Fibroblast of villous mesenchyme (primary cell): ENCODE measurements at regions not wholly inside any gene's neighbourhood (a gene's known extent, or its start where the extent isn't known, plus 50 kb on each side); places are given as distances from the start of the nearest gene placed in this dataset.

ENCODE experiments used
- DNase-seq: peaks from one replicate; pipeline ENCODE4 v3.0.0-alpha.2; 2010; ENCODE audit warnings: low read depth
- H3K4me3 ChIP-seq: 2 replicates; pipeline ENCODE4 v1.5.1; 2011; ENCODE audit warnings: low read depth, mild to moderate bottlenecking, low read length
- TF ChIP-seq, protein P1 (sequence below): IDR thresholded peaks from 2 replicates; pipeline ENCODE4 v1.5.1; 2012; ENCODE audit warnings: low read depth, mild to moderate bottlenecking, low read length; ENCODE audit not compliant: insufficient read depth

DNA sequence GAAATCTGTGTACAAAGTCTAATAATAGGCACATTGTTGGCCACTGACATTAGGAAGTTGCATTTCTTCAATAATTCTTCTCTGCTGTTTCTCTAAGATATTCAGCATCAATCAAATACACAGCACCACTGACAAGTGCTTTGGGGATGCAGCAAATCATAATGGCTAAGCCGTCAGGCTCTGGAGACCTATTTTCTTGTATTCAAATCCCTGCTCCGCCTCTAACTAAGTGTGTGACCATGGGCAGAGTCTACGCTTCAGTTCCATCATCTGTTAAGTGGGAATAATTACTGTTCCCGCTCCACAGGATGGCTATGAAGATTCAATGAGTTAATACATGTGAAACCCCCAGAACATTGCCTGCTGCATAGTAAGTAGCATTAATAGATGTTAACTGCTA, 176.9 kb downstream of the ADGRL4 start:
- TF ChIP-seq, protein P1, sequence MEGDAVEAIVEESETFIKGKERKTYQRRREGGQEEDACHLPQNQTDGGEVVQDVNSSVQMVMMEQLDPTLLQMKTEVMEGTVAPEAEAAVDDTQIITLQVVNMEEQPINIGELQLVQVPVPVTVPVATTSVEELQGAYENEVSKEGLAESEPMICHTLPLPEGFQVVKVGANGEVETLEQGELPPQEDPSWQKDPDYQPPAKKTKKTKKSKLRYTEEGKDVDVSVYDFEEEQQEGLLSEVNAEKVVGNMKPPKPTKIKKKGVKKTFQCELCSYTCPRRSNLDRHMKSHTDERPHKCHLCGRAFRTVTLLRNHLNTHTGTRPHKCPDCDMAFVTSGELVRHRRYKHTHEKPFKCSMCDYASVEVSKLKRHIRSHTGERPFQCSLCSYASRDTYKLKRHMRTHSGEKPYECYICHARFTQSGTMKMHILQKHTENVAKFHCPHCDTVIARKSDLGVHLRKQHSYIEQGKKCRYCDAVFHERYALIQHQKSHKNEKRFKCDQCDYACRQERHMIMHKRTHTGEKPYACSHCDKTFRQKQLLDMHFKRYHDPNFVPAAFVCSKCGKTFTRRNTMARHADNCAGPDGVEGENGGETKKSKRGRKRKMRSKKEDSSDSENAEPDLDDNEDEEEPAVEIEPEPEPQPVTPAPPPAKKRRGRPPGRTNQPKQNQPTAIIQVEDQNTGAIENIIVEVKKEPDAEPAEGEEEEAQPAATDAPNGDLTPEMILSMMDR, result no peak
- H3K4me3 ChIP-seq, result no peak overlapping the region
- DNase-seq, result no peak

DNA sequence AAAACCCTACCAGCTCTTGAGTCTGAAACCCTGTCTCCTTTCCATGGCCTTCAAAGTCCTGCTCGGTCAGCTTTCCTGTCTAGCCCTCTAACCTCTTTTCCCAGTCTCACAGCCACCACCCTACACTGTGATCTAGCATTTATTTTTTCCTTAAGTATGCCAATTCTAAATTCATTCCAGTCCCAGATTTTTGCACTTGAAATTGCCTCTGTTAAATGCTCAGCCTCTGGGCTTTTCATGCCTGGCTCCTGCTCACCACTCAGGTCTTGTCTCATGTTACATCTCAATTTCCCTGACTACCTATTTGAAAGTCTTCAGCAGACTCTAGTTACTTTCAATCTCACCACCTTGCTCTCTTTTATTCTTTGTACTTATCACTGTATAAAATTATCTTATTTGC, 176.2 kb downstream of the ADGRL4 start:
- H3K4me3 ChIP-seq, result no peak overlapping the region
- TF ChIP-seq, protein P1, result no peak
- DNase-seq, result no peak

DNA sequence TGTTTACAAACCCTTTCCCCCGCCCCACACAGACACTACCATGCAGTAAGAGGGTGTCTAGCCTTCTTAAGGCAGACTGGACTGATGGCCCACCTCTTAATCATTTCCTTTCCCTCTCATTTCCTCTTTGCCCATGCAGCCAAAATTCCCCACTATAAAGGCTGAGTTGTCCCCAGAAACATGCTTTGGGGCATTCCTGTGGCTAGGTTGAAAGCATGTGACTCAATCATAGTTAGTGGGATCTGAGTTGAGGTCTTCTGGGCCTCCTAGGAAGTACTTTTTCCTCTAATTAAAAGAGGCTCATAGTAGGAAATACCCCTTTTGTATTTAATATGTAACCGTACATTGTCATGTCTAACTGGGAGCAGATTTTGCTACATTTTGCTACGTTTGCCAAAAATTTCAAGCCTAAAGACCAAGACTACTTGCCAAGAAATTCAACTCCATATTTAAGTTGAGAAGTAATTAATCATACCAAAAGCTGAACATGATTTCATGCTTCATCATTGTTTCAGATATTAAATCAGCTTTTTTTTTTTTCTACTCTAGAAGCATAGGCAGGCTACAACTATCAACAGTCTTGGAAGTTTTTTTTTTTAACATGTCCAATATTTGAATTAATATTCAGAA, 174.7 kb downstream of the ADGRL4 start:
- TF ChIP-seq, protein P1, result no peak
- no peak overlapping the region for H3K4me3 ChIP-seq
- DNase-seq, result peak; percentile 39

DNA sequence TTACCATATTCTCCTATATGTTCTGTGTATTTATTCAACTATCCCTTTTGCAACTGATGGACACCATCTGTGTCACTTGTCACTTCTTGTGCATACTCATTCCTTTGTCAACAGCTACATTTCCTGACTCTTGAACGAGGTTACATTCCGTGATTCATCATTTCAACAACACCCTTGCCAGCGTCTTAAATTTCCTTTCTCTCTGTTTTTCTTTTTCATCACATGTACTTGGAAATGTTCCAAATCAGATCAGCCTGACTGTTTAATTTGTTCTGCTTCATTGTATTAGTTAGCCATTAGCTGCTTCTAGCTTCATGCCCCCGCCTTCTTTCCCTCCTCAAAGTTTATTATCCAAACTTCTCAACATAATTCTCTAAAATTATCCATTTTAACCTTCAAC, 173.0 kb downstream of the ADGRL4 start:
- DNase-seq, result peak; percentile 58
- TF ChIP-seq, protein P1, result no peak
- H3K4me3 ChIP-seq, result no peak overlapping the region

DNA sequence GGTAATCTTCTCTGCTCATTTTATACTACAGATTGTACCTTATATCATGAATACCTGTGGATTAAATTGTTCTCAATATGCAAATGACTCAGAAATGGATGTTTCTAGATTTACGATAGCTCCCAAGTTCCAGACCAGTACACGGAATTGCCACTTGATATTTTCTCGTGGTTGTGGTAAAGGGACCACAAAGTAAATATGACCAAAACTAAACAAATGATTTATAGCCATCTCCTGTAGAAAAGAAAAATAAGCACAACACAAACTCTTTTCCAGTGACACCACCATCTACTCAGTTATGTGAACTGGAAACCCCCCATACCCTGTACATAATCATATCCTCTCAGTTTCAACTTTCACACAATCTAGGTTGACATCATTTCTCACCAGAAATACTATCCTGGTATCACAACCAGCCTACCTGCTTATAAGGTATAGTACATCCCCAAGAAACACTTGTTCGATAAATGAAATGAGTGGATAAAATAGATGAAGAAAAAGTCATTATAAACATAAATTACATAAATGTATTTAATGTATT, 172.3 kb downstream of the ADGRL4 start:
- no peak overlapping the region for H3K4me3 ChIP-seq
- no peak for DNase-seq
- TF ChIP-seq, protein P1, result no peak

DNA sequence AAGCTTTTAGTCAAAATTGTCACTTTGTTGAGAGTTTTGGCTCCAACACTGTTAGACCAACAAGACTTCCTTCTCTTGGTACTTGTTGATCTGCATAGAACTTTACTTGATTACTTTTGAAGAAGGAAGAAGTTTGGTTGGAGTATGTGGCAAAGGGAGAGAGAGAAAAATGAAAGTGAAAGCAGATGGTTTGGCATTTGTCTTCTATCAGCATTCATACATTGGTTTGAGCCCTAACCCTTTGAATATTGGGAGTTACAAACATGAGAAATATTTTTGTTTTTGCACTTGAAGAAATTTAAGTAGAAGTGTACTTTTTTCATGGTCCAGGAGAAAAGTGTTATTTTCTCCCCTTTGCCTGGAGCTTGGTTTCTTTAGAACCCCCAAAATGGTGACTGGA, 169.8 kb downstream of the ADGRL4 start:
- H3K4me3 ChIP-seq, result no peak overlapping the region
- peak; percentile 28 for DNase-seq
- TF ChIP-seq, protein P1, result no peak
